GM23248 (cell line): ENCODE measurements at regions not wholly inside any gene's neighbourhood (a gene's known extent, or its start where the extent isn't known, plus 50 kb on each side); places are given as distances from the start of the nearest gene placed in this dataset.

ENCODE experiments used
- EZH2 ChIP-seq: fragments of 200-600 bp; sonication (generic); IDR thresholded peaks from 2 replicates; pipeline ENCODE4 v1.6.1; 2018; ENCODE audit warnings: antibody characterized with exemption, mild to moderate bottlenecking; ENCODE audit not compliant: insufficient read depth, poor library complexity, severe bottlenecking
- EZH2phosphoT487 ChIP-seq: fragments of 200-600 bp; sonication (generic); IDR thresholded peaks from 2 replicates; pipeline ENCODE4 v1.6.1; 2018; ENCODE audit warnings: antibody characterized with exemption, moderate library complexity, mild to moderate bottlenecking, low read depth; ENCODE audit not compliant: insufficient read depth

- TF ChIP-seq EZH2 (no peak), EZH2phosphoT487 (no peak)
Observed at GRCh38 chr18:39705362-39705761, 2139.8 kb upstream of the CELF4 start.
